Large intestine (tissue), 3 donors: ENCODE measurements at regions not wholly inside any gene's neighbourhood (a gene's known extent, or its start where the extent isn't known, plus 50 kb on each side); places are given as distances from the start of the nearest gene placed in this dataset.

Source experiments
- DNase-seq, 2 donors: peaks; one replicate each; pipeline versions ENCODE4 v3.0.0 to v3.0.0-alpha.2; 2013
- H3K27ac ChIP-seq: one replicate; pipeline ENCODE4 v1.5.1; 2013; ENCODE audit warnings: low read length
- H3K27me3 ChIP-seq: 2 replicates; pipeline ENCODE4 v1.6.1; 2013; ENCODE audit warnings: low read length; ENCODE audit not compliant: control insufficient read depth, insufficient read depth
- H3K36me3 ChIP-seq: 2 replicates; pipeline ENCODE4 v1.6.1; 2013; ENCODE audit warnings: low read length; ENCODE audit not compliant: control insufficient read depth, insufficient read depth
- H3K4me1 ChIP-seq: one replicate; pipeline ENCODE4 v1.6.1; 2013; ENCODE audit warnings: low read length; ENCODE audit not compliant: control insufficient read depth, insufficient read depth
- H3K4me3 ChIP-seq: one replicate; pipeline ENCODE4 v1.5.1; 2013; ENCODE audit warnings: low read length
- H3K9me3 ChIP-seq: one replicate; pipeline ENCODE4 v1.6.1; 2013; ENCODE audit warnings: mild to moderate bottlenecking, low read depth, low read length, moderate library complexity; ENCODE audit not compliant: control insufficient read depth
- WGBS: methylation state at CpG from one replicate; pipeline ENCODE4 v1.1.5; 2013; ENCODE audit warnings: low lambda C conversion rate; ENCODE audit not compliant: insufficient coverage; 5-methylcytosine and 5-hydroxymethylcytosine counted together

DNA sequence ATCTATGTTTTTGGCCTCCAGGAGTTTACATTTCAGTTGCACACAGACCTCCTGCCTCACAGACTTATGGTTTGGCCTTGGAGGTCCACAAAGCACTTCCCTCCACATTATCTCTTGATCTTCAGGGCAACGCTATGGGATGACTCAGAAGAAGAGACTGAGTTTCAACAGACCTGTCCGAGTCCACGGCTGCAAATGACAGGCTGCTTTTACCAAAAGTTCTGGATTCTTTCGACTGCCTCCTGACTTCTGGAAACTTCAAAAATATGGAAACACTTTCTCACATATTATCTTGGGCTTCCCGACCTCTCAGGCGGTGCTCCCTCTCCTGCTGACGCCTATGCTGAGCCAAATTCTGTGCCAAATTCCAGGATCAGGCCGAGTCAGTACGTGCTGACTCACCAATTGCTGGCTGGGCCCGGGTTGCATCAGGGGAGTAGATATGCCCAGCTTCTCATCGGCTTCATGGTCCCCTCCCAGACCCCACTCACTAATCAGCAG lies 190.2 kb downstream of the BMP7 start:
- WGBS, result no CpG with 5 or more reads among the region's 11 CpGs
- Histone ChIP-seq H3K27ac (no peak overlapping the region), H3K4me1 (no peaks in the 10 kb centered on the region), H3K4me3 (no peak overlapping the region), H3K27me3 (peaks cover 17% of the 10 kb centered on the region), H3K36me3 (no peaks in the 10 kb centered on the region), H3K9me3 (no peaks in the 10 kb centered on the region)
- no peak for DNase-seq

DNA sequence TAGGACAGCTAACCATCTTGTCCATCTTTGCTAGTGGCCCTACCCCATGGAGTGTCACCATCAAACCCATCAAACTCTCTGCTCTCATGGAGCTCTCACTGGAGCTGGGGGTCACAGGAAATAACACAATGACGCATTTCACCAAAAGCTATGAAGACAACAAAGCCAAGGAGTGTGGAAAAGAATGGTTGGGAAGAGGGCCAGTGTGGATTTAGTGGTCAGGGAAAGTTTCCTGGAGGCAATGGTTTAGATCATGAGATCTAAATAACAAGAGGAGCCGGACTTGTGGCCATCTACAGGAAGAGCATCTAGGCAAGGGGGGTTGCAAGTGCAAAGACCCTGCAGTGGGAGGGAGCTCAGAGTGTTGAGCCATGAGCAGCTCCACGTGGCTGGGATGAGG lies 189.5 kb downstream of the BMP7 start:
- no peaks in the 10 kb centered on the region for H3K9me3 ChIP-seq
- no peak overlapping the region for H3K4me3 ChIP-seq
- WGBS, result 100% methylated on average over 2 of the region's 3 CpGs
- H3K36me3 ChIP-seq, result no peaks in the 10 kb centered on the region
- no peak for DNase-seq
- no peak overlapping the region for H3K27ac ChIP-seq
- H3K4me1 ChIP-seq, result no peaks in the 10 kb centered on the region
- H3K27me3 ChIP-seq, result peaks cover 10% of the 10 kb centered on the region

DNA sequence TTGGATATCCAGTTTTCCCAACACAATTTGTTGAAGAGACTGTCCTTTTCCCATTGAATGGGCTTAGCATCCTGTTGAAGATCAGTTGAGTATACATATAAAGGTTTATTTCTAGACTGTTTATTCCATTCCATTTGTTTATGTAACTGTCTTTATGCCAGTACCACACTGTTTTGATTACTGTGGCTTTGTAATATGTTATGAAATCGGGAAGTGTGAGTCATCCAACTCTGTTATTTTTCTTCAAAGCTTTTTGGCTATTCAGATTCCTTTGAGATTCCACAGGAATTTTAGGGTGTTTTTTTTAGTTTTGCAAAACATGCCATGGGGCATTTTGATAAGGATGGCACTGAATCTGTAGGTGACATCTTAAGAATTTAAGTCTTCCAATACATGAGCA lies 188.3 kb downstream of the BMP7 start:
- Histone ChIP-seq H3K27me3 (no peaks in the 10 kb centered on the region), H3K9me3 (no peaks in the 10 kb centered on the region), H3K36me3 (no peaks in the 10 kb centered on the region), H3K27ac (no peak overlapping the region), H3K4me3 (no peak overlapping the region), H3K4me1 (no peaks in the 10 kb centered on the region)
- no peak for DNase-seq
- 100% methylated on average over 1 of the region's 1 CpG for WGBS

DNA sequence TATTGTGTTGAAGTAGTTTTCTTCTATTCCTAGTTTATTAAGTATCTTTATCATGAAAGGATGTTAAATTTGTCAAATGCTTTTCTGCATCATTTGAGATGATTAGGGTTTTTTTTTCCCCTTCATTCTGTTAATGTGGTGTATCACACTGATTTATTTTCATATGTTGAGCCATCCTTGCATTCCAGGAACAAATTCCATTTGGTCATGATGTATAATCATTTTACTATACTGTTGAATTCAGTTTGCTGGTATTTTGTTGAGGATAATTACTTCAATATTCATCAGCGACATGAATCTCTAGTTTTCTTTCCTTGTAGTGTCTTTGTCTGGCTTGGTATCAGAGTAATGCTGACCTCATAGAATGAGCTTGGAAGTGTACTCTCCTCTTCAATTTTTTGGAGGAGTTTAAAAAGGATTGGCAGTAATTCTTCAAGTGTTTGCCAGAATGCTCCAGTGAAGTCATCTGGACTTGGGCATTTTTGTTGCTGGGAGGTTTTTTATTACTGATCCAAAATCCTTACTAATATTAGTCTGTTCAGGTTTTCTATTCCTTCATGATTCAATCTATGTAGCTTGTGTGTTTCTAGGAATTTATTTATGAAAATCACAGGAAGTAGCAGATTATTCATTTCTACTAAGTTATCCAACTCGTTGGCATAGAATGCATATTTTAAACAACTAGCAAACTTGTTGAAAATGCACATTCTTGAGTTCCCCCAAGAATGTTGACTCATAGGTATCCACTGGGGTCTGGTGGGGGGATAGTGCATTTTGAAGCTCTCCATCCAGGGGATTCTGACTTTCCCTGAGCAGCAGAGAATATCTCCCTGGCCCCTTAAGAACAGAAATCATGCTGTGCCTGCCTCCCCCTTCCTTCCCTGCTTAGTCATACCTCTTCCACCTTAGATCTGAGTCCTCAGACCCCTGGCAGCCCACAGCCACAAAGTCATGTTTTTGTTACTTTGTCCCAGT lies 187.1 kb downstream of the BMP7 start:
- H3K36me3 ChIP-seq, result no peaks in the 10 kb centered on the region
- WGBS, result no CpG with 5 or more reads among the region's 2 CpGs
- no peaks in the 10 kb centered on the region for H3K9me3 ChIP-seq
- H3K4me1 ChIP-seq, result no peaks in the 10 kb centered on the region
- no peak overlapping the region for H3K27ac ChIP-seq
- no peaks in the 10 kb centered on the region for H3K27me3 ChIP-seq
- no peak overlapping the region for H3K4me3 ChIP-seq
- DNase-seq, result no peak

DNA sequence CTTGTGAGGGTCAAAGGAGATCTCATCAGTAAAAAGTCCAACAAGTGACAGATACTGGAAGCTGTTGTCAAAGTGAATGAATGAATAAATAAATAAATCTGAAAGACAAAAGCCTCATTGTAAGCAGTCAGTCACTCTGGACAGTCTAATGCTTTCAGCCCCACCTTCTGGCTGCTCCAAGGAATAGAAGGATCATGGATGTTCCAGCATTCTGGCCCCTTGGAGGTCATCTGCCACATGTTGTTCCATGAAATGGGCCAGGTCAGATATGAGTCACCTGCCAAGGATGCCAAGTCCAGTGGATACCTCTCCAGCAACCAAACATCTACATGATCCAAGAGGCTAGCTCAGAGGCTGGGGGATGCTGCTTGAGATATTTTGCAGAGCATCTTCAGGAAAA lies 185.6 kb downstream of the BMP7 start:
- no peak overlapping the region for H3K4me3 ChIP-seq
- H3K27me3 ChIP-seq, result no peaks in the 10 kb centered on the region
- no peak for DNase-seq
- H3K9me3 ChIP-seq, result no peaks in the 10 kb centered on the region
- H3K4me1 ChIP-seq, result no peaks in the 10 kb centered on the region
- H3K36me3 ChIP-seq, result no peaks in the 10 kb centered on the region
- no peak overlapping the region for H3K27ac ChIP-seq

DNA sequence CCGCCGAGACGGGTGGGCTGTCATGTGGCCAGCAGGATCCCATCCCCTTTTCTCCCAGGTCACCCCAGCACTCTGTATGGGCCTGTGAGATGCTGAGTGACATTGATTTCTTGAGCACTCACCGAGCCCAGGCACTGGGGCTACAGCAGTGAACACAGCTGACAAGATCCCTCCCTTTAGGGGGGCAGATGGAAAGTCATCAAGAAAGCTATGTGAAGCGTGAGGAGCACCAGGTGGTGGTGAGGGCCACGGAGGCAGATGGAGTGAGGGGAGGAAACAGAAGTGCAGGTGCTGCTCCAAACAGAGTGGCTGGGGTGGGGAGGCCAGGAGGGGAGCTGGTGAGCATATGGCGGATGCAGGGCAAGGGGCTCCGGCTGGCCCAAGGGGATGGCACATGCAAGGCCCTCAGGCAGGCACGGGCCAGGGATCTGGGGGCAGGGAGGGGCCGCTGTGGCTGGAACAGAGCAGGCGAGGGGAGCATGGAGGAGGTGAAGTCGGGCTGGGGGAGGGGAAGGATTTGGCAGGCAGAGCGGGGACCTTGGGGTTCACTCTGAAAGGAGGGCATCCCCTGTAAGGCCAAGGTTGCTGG lies 184.0 kb downstream of the BMP7 start:
- no CpG with 5 or more reads among the region's 13 CpGs for WGBS
- DNase-seq, result no peak

DNA sequence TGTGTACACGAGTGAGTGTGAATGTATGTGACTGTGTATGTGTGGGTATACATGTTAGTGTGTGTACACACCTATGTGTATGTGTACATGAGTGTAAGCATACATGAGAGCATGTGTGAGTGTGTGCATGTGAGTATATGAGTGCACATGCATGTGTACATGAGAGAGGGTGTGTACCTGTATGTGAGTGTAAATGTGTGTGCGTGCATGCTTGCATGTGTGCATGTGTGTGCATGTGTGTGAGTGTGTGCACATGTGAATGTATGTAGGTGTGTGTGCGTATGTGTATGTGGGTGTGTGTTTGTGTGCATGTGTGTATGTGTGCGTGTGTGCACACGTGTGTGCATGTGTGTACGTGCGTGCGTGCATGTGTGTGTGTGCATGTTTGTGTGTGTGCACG lies 183.4 kb downstream of the BMP7 start:
- Histone ChIP-seq H3K4me3 (no peak overlapping the region), H3K27ac (no peak overlapping the region), H3K4me1 (no peaks in the 10 kb centered on the region), H3K9me3 (no peaks in the 10 kb centered on the region), H3K27me3 (peaks cover 2% of the 10 kb centered on the region), H3K36me3 (no peaks in the 10 kb centered on the region)
- no peak for DNase-seq
- no CpG with 5 or more reads among the region's 9 CpGs for WGBS

More for the DNA sequence above, 184.0 kb downstream of the BMP7 start:
- Histone ChIP-seq H3K9me3 (no peaks in the 10 kb centered on the region), H3K27me3 (no peaks in the 10 kb centered on the region), H3K4me1 (no peaks in the 10 kb centered on the region), H3K27ac (no peak overlapping the region), H3K36me3 (no peaks in the 10 kb centered on the region), H3K4me3 (no peak overlapping the region)

DNA sequence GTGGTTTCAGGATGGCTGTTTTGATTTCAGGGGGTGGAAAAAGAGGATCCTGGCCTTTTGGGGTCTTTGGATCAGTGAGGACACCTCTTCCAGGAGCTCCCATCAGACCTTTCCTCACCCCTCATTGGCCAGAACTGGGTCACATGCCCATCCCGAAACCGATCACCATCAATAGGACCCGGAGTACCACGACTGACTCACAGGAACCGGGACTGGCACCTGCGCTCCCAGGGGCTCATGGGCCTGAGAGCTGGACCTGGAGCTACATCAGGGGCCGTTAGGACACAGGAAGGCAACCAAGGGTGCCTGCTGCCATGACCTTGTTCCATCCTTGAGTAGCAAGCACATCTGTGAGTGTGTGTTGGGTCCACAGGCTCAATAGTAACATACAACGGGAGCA lies 180.4 kb downstream of the BMP7 start:
- H3K9me3 ChIP-seq, result no peaks in the 10 kb centered on the region
- H3K4me3 ChIP-seq, result no peak overlapping the region
- no peak overlapping the region for H3K27ac ChIP-seq
- DNase-seq, result no peak
- peaks cover 2% of the 10 kb centered on the region for H3K27me3 ChIP-seq
- H3K36me3 ChIP-seq, result no peaks in the 10 kb centered on the region
- no peaks in the 10 kb centered on the region for H3K4me1 ChIP-seq
- no CpG with 5 or more reads among the region's 8 CpGs for WGBS

DNA sequence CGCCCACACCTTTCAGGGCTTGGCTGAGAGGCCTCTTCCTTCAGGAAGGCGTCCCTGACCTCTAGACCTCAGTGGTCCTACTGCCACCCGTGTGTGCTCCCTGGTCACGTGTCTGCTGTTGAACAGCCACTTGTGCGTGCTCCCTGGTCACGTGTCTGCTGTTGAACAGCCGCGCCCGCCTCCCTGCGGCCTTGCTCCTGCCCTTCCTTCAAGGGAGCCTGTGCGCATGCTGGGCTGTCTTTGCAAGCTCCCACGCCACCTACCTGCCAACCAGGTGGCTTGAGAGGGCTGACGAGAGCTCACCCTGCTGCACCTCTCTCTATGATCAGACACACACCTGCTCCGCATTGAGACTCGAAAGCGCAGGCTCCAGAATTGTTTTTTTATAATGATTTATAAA lies 179.3 kb downstream of the BMP7 start:
- DNase-seq, result peak in 1 of 2 donors; percentile 8
- no peak overlapping the region for H3K27ac ChIP-seq
- H3K4me3 ChIP-seq, result no peak overlapping the region
- no peaks in the 10 kb centered on the region for H3K36me3 ChIP-seq
- H3K27me3 ChIP-seq, result peaks cover 2% of the 10 kb centered on the region
- no CpG with 5 or more reads among the region's 16 CpGs for WGBS
- H3K9me3 ChIP-seq, result no peaks in the 10 kb centered on the region
- H3K4me1 ChIP-seq, result no peaks in the 10 kb centered on the region

DNA sequence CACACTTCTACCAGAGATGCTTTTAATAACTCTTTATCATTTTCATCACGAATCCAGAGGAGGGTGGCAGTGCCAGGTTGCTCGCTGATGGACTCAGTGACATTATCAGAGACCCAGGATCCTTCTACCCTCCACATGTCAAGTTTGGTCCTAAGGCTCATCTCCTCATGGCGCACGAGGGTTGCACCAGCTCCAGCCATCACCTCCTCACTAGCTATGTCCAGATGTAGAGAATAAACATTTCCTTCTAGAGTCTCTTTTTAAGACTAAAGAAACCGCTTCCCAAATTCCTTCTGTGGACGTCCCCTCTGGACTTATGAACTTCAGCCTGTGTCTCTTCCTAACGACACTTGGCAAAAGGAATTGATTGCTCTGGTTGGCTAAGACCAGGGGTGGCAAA lies 178.7 kb downstream of the BMP7 start:
- WGBS, result no CpG with 5 or more reads among the region's 7 CpGs
- H3K9me3 ChIP-seq, result no peaks in the 10 kb centered on the region
- H3K27ac ChIP-seq, result no peak overlapping the region
- no peak for DNase-seq
- no peaks in the 10 kb centered on the region for H3K4me1 ChIP-seq
- no peak overlapping the region for H3K4me3 ChIP-seq
- H3K36me3 ChIP-seq, result no peaks in the 10 kb centered on the region
- peaks cover 2% of the 10 kb centered on the region for H3K27me3 ChIP-seq
